HFF-Myc (cell line): ENCODE measurements at regions not wholly inside any gene's neighbourhood (a gene's known extent, or its start where the extent isn't known, plus 50 kb on each side); places are given as distances from the start of the nearest gene placed in this dataset.

Experiments
- DNase-seq: peaks from one replicate; pipeline ENCODE4 v3.0.0-alpha.2; 2011; ENCODE audit warnings: low read depth; ENCODE audit errors: extremely low read depth
- H3K4me3 ChIP-seq: replicated peaks from 2 replicates; pipeline ENCODE4 v1.5.1; 2011; ENCODE audit warnings: low read depth, mild to moderate bottlenecking, control low read depth, low read length
- TF ChIP-seq, protein P1 (sequence below): IDR thresholded peaks from 2 replicates; pipeline ENCODE4 v1.5.1; 2012; ENCODE audit warnings: mild to moderate bottlenecking, low read depth, low read length, control low read depth; ENCODE audit errors: missing control alignments

GRCh38 chr10:28930514-28931495 lies 253.5 kb downstream of the BAMBI start:
- TF ChIP-seq, protein P1, sequence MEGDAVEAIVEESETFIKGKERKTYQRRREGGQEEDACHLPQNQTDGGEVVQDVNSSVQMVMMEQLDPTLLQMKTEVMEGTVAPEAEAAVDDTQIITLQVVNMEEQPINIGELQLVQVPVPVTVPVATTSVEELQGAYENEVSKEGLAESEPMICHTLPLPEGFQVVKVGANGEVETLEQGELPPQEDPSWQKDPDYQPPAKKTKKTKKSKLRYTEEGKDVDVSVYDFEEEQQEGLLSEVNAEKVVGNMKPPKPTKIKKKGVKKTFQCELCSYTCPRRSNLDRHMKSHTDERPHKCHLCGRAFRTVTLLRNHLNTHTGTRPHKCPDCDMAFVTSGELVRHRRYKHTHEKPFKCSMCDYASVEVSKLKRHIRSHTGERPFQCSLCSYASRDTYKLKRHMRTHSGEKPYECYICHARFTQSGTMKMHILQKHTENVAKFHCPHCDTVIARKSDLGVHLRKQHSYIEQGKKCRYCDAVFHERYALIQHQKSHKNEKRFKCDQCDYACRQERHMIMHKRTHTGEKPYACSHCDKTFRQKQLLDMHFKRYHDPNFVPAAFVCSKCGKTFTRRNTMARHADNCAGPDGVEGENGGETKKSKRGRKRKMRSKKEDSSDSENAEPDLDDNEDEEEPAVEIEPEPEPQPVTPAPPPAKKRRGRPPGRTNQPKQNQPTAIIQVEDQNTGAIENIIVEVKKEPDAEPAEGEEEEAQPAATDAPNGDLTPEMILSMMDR = no peak
- H3K4me3 ChIP-seq = no peak overlapping the region
- DNase-seq = no peak

DNA sequence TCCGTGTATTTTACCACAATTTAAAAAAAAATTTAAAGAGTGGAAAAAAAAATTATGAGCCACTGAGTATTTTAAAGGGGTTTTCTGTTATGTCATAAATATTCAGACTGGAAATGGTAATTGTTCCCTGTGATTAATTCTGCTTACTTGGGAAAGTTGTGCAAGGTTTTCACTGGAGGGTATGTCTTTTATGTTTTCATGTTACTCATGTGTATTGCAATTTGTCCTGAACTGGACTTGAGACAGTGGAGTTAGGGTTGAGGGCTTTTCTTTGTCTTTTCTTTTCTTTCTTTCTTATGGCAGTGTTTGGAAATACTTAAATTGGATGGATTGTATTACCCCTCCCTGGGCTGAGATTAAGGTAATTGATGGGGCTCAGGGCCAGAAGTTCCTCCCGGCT lies 257.7 kb downstream of the BAMBI start:
- TF ChIP-seq, protein P1 = no peak
- H3K4me3 ChIP-seq = no peak overlapping the region
- no peak for DNase-seq

- H3K4me3 ChIP-seq = no peak overlapping the region
- TF ChIP-seq, protein P1 = no peak
Observed at GRCh38 chr10:28937959-28938358, 260.6 kb downstream of the BAMBI start.

GRCh38 chr10:28938745-28939144 lies 261.4 kb downstream of the BAMBI start:
- TF ChIP-seq, protein P1 = no peak
- no peak overlapping the region for H3K4me3 ChIP-seq
- no peak for DNase-seq

More at GRCh38 chr10:28937959-28938358, 260.6 kb downstream of the BAMBI start:
- DNase-seq = no peak

GRCh38 chr10:28939281-28940157 lies 262.2 kb downstream of the BAMBI start:
- H3K4me3 ChIP-seq = no peak overlapping the region
- DNase-seq = no peak
- TF ChIP-seq, protein P1 = peak; percentile 14

- no peak overlapping the region for H3K4me3 ChIP-seq
- TF ChIP-seq, protein P1 = no peak
- DNase-seq = no peak
Observed at GRCh38 chr10:28940158-28940888, 263.0 kb downstream of the BAMBI start.
